Ishikawa (cell line): ENCODE measurements at regions not wholly inside any gene's neighbourhood (a gene's known extent, or its start where the extent isn't known, plus 50 kb on each side); places are given as distances from the start of the nearest gene placed in this dataset.

Experiments used
- CEBPB ChIP-seq: IDR thresholded peaks from 2 replicates; pipeline ENCODE4 v1.6.1; 2012
- CREB1 ChIP-seq: IDR thresholded peaks from 2 replicates; pipeline ENCODE4 v1.6.1; 2012; ENCODE audit warnings: low read depth
- EGR1 ChIP-seq: IDR thresholded peaks from 2 replicates; pipeline ENCODE4 v1.6.1; 2012
- EP300 ChIP-seq: IDR thresholded peaks from 2 replicates; pipeline ENCODE4 v1.6.1; 2012; ENCODE audit warnings: borderline replicate concordance
- FOXM1 ChIP-seq: IDR thresholded peaks from 2 replicates; pipeline ENCODE4 v1.6.1; 2012; ENCODE audit warnings: low read depth, borderline replicate concordance
- MAX ChIP-seq: IDR thresholded peaks from 2 replicates; pipeline ENCODE4 v1.6.1; 2012
- NFIC ChIP-seq: IDR thresholded peaks from 2 replicates; pipeline ENCODE4 v1.6.1; 2012
- RAD21 ChIP-seq: IDR thresholded peaks from 2 replicates; pipeline ENCODE4 v1.6.1; 2012; ENCODE audit warnings: low read depth
- REST ChIP-seq: IDR thresholded peaks from 2 replicates; pipeline ENCODE4 v1.6.1; 2012; ENCODE audit warnings: low read depth, mild to moderate bottlenecking
- TAF1 ChIP-seq: IDR thresholded peaks from 2 replicates; pipeline ENCODE4 v1.6.1; 2012; ENCODE audit warnings: low read depth, mild to moderate bottlenecking
- TCF12 ChIP-seq: IDR thresholded peaks from 2 replicates; pipeline ENCODE4 v1.6.1; 2012; ENCODE audit warnings: low read depth
- TEAD4 ChIP-seq: IDR thresholded peaks from 2 replicates; pipeline ENCODE4 v1.6.1; 2012
- USF1 ChIP-seq: IDR thresholded peaks from 2 replicates; pipeline ENCODE4 v1.6.1; 2012
- YY1 ChIP-seq: IDR thresholded peaks from 2 replicates; pipeline ENCODE4 v1.6.1; 2012; ENCODE audit warnings: low read depth
- ZBTB7A ChIP-seq: IDR thresholded peaks from 2 replicates; pipeline ENCODE4 v1.6.1; 2012; ENCODE audit warnings: low read depth

GRCh38 chr13:98089246-98089645 lies 53.6 kb upstream of the FARP1 start:
- TF ChIP-seq TAF1 (no peak), TCF12 (no peak), RAD21 (no peak), EGR1 (no peak), REST (no peak), FOXM1 (no peak), TEAD4 (no peak), EP300 (no peak), YY1 (no peak), NFIC (no peak), ZBTB7A (no peak), USF1 (no peak), MAX (no peak), CREB1 (no peak), CEBPB (no peak)

- TF ChIP-seq NFIC (no peak), USF1 (no peak), MAX (no peak), FOXM1 (no peak), CEBPB (no peak), TCF12 (no peak), TEAD4 (no peak), RAD21 (no peak), ZBTB7A (no peak), TAF1 (no peak), EP300 (no peak), CREB1 (no peak), YY1 (no peak), REST (no peak)
These were observed 50.0 kb upstream of the FARP1 start for GRCh38 chr13:98092888-98093287.
